SK-N-DZ (cell line): ENCODE measurements at regions not wholly inside any gene's neighbourhood (a gene's known extent, or its start where the extent isn't known, plus 50 kb on each side); places are given as distances from the start of the nearest gene placed in this dataset.

ENCODE experiments used
- DNase-seq: peaks from one replicate; pipeline ENCODE4 v3.0.0-alpha.2; 2015; ENCODE audit warnings: low spot score

- DNase-seq = no peak
Measured at GRCh38 chr21:16900685-16901084, 612.2 kb upstream of the CXADR start.

GRCh38 chr21:16908077-16908476, 604.8 kb upstream of the CXADR start:
- no peak for DNase-seq

GRCh38 chr21:16910435-16911165, 602.2 kb upstream of the CXADR start:
- no peak for DNase-seq

GRCh38 chr21:16911166-16911607, 601.7 kb upstream of the CXADR start:
- DNase-seq = peak; percentile 4

GRCh38 chr21:16912075-16912474, 600.8 kb upstream of the CXADR start:
- DNase-seq = no peak

GRCh38 chr21:16913010-16913409, 599.8 kb upstream of the CXADR start:
- no peak for DNase-seq

- DNase-seq = no peak
Measured at GRCh38 chr21:16928439-16928838, 584.4 kb upstream of the CXADR start.

- no peak for DNase-seq
Measured at GRCh38 chr21:16932314-16932713, 580.5 kb upstream of the CXADR start.

GRCh38 chr21:16942703-16943102, 570.1 kb upstream of the CXADR start:
- DNase-seq = peak; percentile 7

GRCh38 chr21:16943231-16943630, 569.6 kb upstream of the CXADR start:
- DNase-seq = no peak

- DNase-seq = no peak
Measured at GRCh38 chr21:16945580-16945979, 567.3 kb upstream of the CXADR start.

- no peak for DNase-seq
Measured at GRCh38 chr21:16956824-16957223, 556.0 kb upstream of the CXADR start.

GRCh38 chr21:16965424-16965823, 547.4 kb upstream of the CXADR start:
- DNase-seq = no peak

GRCh38 chr21:16968436-16968835, 544.4 kb upstream of the CXADR start:
- no peak for DNase-seq

- no peak for DNase-seq
Measured at GRCh38 chr21:16969636-16970035, 543.2 kb upstream of the CXADR start.

- no peak for DNase-seq
Measured at GRCh38 chr21:16974060-16974459, 538.8 kb upstream of the CXADR start.

- DNase-seq = no peak
Measured at GRCh38 chr21:16976193-16976592, 536.6 kb upstream of the CXADR start.

- peak; percentile 86 for DNase-seq
Measured at GRCh38 chr21:16978309-16978895, 534.4 kb upstream of the CXADR start.

GRCh38 chr21:16979574-16979973, 533.3 kb upstream of the CXADR start:
- DNase-seq = no peak

GRCh38 chr21:16983420-16983819, 529.4 kb upstream of the CXADR start:
- DNase-seq = no peak

- no peak for DNase-seq
Measured at GRCh38 chr21:16992448-16992847, 520.4 kb upstream of the CXADR start.

- peak; percentile 47 for DNase-seq
Measured at GRCh38 chr21:16993416-16994038, 519.3 kb upstream of the CXADR start.
